C4-2B (cell line): ENCODE measurements at regions not wholly inside any gene's neighbourhood (a gene's known extent, or its start where the extent isn't known, plus 50 kb on each side); places are given as distances from the start of the nearest gene placed in this dataset.

Experiments
- ZFX ChIP-seq: fragments of 450-650 bp; IDR thresholded peaks from 2 replicates; pipeline ENCODE4 v1.6.1; 2017
- TF ChIP-seq, protein P1 (sequence below): fragments of 450-650 bp; conservative IDR thresholded peaks from 2 replicates; pipeline ENCODE4 v1.5.1; 2017; ENCODE audit warnings: mild to moderate bottlenecking

DNA sequence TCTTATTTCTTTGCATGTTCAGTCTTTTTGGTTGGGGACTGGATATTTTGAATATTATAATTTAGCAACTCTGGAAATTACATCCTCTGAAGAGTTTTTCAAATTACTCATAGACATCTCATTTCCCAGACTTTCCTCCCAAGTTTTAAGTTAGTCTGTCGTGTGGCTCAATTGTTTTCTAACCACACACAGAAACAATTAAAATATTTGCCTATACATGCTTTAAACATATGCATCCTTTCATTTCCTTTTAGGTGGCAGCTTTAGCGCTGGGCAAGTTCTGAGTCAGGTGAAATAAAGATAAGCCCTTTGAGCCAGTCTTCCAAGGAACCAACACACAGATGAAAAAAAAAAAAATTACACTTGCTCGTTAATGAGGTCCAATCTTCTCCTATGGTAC lies 307.0 kb upstream of the SPOCK3 start:
- TF ChIP-seq, protein P1, sequence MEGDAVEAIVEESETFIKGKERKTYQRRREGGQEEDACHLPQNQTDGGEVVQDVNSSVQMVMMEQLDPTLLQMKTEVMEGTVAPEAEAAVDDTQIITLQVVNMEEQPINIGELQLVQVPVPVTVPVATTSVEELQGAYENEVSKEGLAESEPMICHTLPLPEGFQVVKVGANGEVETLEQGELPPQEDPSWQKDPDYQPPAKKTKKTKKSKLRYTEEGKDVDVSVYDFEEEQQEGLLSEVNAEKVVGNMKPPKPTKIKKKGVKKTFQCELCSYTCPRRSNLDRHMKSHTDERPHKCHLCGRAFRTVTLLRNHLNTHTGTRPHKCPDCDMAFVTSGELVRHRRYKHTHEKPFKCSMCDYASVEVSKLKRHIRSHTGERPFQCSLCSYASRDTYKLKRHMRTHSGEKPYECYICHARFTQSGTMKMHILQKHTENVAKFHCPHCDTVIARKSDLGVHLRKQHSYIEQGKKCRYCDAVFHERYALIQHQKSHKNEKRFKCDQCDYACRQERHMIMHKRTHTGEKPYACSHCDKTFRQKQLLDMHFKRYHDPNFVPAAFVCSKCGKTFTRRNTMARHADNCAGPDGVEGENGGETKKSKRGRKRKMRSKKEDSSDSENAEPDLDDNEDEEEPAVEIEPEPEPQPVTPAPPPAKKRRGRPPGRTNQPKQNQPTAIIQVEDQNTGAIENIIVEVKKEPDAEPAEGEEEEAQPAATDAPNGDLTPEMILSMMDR = no peak
- no peak for TF ChIP-seq ZFX
